ENCODE measurements at regions not wholly inside any gene's neighbourhood (a gene's known extent, or its start where the extent isn't known, plus 50 kb on each side); places are given as distances from the start of the nearest gene placed in this dataset.

DNA sequence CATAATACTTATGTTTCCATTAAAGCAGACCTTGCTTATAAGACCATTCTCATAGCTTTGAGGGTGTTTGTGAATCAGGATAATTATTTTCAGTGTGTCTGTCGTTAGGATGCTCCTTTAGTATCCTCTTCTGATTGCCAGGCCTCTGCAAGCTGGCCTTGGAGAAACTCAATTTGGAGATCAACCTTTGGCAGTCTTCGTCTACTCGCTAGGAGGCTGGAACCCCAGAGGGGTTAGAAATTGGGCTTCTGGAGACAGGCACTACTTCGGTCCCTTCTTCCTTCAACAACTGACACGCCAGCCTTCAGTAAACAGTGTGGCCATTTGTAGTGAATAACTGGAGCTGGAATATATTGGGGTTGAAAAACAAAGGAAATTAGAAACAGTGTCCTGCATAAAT, 100.8 kb upstream of the CITED2 start:
- TF ChIP-seq MYC (IDR thresholded peaks at IDR 0.05; ENCODE audit: low read depth, low read length): no peak
- TF ChIP-seq, protein P1, sequence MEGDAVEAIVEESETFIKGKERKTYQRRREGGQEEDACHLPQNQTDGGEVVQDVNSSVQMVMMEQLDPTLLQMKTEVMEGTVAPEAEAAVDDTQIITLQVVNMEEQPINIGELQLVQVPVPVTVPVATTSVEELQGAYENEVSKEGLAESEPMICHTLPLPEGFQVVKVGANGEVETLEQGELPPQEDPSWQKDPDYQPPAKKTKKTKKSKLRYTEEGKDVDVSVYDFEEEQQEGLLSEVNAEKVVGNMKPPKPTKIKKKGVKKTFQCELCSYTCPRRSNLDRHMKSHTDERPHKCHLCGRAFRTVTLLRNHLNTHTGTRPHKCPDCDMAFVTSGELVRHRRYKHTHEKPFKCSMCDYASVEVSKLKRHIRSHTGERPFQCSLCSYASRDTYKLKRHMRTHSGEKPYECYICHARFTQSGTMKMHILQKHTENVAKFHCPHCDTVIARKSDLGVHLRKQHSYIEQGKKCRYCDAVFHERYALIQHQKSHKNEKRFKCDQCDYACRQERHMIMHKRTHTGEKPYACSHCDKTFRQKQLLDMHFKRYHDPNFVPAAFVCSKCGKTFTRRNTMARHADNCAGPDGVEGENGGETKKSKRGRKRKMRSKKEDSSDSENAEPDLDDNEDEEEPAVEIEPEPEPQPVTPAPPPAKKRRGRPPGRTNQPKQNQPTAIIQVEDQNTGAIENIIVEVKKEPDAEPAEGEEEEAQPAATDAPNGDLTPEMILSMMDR (IDR thresholded peaks at IDR 0.05; ENCODE audit: low read depth, low read length): no peak
